Muscle of back (tissue), 3 donors: ENCODE measurements at regions not wholly inside any gene's neighbourhood (a gene's known extent, or its start where the extent isn't known, plus 50 kb on each side); places are given as distances from the start of the nearest gene placed in this dataset.
A peak's percentile ranks its signal among the peaks of the same experiment; 100 is the strongest.
"Not testable (repeated sequence)": the region's sequence is repeated elsewhere in the genome, so short reads cannot be mapped to it uniquely, and the experiment has no call there.

Experiments
- DNase-seq, 3 donors: peaks; one replicate each; pipeline versions ENCODE4 v3.0.0 to v3.0.0-alpha.2; 2013

GRCh38 chr11:92168936-92169335 lies 55.7 kb upstream of the FAT3 start:
- DNase-seq, result no peak

- no peak for DNase-seq
These were observed 57.0 kb upstream of the FAT3 start for GRCh38 chr11:92167571-92167970.

DNA sequence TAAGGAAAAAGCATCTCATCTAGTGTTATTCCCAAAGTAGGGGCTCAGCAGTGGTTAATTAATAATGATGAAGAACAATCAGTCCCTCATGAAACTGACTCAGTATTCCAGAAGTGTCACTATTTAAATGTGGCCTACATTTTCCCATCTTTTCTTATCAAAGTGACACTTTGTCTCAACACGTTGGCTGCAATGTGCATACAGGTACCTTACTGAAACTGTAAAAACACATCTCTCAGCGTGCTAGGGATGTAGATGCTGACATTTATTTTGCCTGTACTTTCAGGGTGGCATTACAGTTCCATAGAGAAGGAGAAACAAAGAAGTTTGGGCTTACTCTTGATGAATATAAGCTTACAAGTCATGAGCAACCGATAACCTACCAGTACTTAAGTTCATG lies 58.3 kb upstream of the FAT3 start:
- no peak for DNase-seq

DNA sequence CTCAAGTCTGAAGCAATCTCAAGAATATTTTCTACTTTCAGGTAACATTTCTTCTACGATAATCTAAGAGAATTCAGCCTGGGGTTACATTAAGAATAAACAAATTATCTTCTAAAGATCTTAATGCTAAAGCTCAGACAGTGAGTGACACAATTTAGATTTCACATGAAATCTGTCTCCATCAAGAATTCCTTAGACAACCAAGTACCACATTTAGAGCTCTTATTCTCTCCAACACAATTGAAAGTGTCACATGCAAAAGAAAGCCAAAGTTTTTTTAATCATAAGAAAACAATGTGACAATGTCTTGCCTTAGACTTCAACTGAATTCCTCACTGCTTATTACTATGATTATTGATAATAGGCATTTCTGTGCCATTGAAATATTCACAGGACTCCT lies 60.7 kb upstream of the FAT3 start:
- no peak for DNase-seq

GRCh38 chr11:92162776-92163175 lies 61.8 kb upstream of the FAT3 start:
- DNase-seq, result no peak

DNA sequence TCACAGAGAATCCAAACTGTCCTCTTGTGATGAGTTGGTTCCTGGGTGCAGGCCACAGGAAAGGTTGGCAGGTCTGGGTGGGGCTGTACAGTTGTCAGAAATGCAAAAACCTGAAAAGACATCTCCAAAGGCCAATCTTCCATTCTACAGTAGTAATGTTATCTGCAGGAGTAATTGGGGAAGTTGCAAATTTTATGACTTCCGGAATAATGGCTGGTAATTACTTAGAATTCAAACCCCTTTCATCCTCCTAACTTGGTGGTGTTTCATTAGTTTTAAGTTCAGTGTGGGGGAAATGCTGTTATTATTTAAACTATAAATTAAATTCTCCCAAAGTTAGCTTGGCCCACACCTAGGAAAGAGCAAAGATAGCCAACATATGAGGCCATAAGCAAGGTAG lies 64.7 kb upstream of the FAT3 start:
- no peak for DNase-seq

DNA sequence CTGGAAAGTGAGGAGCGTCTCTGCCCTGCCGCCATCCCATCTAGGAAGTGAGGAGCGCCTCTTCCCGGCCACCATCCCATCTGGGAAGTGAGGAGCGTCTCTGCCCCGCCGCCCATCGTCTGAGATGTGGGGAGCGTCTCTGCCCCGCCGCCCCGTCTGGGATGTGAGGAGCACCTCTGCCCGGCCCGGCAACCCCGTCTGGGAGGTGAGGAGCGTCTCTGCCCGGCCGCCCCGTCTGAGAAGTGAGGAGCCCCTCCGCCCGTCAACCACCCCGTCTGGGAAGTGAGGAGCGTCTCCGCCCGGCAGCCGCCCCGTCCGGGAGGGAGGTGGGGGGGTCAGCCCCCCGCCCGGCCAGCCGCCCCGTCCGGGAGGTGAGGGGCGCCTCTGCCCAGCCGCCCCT lies 67.2 kb upstream of the FAT3 start:
- not testable (repeated sequence) for DNase-seq

DNA sequence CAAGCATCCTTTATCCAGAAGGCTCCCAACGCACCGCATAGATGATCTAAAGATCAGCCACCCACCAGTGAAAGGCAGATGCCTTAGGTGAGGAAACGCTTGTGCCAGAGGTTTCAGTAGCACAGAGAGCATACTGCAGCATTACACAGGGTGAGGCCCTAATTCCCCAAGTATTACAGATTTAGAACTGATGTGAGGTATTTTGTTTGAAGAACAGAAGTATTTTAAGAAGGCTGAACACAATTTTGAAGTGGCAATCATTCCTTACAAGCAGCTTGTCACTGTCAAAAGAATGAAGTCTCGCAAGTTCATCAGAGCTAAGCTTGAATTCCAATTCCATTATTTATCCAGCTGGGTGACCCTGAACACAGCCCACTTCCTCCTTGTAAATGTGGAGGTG lies 70.0 kb upstream of the FAT3 start:
- DNase-seq, result no peak

GRCh38 chr11:92154110-92154509 lies 70.5 kb upstream of the FAT3 start:
- no peak for DNase-seq

DNA sequence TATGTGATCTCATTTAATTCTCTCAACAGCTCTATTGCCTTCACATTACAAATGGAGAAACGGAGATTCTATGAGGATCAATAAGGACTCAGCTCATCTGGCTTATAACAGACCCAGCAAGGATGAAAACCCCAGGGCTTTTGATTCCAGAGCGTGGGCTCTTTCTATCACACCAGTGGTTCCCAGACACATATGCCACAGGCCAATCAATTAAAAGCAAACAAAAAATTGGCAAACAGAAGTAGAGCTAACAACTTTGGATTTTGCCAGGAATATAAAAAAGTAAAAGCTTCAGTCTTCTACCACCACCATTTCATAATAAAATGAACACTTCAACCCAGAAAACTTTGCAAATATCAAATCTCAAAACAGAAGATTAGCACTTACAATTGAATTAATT lies 71.1 kb upstream of the FAT3 start:
- DNase-seq, result no peak

DNA sequence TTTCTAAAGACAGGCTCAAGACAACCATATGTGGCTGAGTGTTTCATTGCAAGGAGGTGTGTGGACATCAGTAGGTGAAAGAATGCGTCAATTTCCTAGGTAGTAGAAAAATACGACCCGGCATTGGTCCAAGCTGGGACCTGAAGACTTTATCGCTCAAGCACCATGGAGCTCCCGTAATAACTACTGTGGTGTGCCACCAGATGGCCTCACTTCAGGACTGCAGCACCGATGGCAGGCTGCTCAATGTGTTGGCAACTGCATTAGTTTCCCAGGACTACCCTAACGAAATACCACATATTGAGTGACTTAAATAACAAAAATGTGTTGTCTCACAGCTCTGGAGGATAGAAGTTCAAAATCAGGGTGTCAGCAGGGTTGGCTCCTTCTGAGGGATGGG lies 72.4 kb upstream of the FAT3 start:
- DNase-seq, result no peak

DNA sequence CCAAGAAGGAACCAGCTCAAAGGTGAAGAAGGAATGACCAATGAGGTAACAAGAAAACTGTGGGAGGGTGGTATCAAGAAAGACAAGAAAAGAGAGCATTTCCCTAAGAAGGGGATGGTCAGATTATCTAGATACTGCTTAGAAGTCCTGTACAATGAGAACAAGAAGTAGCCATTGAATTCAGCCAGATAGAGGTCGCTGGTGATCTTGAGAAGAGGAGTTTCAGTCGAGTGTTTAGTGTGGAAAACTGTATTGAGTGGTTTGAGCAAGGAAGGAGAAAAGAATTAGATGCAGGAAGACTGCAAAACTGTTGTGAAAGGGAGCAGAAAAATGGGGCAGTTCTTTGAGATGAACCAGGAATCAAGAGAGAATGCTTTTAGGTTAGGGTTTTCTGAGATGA lies 74.6 kb upstream of the FAT3 start:
- DNase-seq, result no peak

DNA sequence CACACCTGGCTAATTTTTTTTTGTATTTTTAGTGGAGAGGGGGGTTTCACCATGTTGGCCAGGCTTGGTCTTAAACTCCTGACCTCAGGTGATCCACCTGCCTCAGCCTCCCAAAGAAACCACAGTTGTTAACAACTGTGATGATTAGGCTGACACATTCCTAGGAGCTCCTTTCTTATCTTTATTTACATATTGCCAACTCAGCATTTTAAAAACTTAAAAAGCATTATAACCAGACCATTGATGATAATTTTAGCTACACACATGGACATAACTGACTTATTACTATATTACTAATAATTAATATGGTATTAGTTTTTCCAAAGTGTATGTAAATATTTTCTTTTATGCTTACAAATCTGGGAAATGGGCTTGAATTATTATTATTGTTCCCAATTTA lies 82.9 kb upstream of the FAT3 start:
- DNase-seq, result no peak

DNA sequence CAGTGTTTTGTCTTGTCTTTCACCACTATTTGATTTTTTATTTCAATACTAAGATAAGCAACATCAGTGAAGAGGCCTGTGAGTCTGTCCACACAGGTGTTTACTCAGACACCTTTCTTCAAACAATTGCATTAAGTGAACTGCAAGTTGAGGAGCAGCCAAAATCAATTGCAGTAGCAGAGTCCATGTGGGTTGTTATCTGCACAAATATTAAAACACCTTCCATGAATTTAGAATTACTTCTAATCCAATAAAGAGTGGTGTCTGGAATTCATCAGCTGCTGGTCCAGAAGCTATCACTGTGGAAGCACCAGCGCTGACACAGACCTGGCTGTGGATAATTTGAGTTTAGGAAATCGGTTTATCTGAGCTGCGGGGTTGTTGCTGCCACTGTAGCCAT lies 83.5 kb upstream of the FAT3 start:
- DNase-seq, result no peak

GRCh38 chr11:92140021-92140420 lies 84.6 kb upstream of the FAT3 start:
- no peak for DNase-seq

DNA sequence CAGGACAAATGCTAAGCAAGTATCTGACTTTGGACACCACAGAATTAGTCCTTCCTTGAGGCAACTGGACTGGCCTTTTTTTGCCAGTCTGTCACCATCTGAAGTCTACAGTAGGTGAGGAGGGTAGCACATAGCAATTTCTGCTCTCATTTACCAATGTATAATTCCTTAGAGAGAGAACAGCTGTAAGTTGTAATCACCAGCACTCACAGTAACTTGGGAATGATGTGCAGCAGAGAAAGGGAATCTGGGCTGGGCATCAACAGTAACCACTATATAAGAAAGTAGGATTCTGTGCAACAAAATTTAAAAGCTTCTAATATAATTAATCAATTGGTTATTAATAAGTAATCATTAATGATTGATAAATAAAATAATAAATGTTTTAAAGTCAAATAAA lies 86.3 kb upstream of the FAT3 start:
- DNase-seq, result no peak

- no peak for DNase-seq
These were observed 86.9 kb upstream of the FAT3 start for GRCh38 chr11:92137747-92138146.

DNA sequence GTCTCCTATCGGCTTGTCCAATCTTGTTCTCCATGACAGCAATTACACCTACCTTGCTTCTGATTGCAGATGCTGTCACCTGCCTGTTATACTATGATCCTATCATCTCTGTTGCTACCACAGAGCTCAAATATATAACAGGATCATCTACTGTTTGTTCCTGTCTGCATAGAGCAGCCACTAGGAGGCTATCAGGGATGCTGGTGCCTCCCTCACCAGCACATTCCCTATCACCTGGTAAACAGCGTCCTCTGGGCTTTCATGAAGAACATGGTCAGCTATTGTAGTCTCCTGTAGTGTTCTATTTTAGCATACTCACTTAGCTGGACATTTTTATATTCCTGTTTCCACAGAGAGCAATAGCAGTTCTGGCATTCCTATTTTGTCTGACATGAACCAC lies 87.8 kb upstream of the FAT3 start:
- DNase-seq, result no peak

DNA sequence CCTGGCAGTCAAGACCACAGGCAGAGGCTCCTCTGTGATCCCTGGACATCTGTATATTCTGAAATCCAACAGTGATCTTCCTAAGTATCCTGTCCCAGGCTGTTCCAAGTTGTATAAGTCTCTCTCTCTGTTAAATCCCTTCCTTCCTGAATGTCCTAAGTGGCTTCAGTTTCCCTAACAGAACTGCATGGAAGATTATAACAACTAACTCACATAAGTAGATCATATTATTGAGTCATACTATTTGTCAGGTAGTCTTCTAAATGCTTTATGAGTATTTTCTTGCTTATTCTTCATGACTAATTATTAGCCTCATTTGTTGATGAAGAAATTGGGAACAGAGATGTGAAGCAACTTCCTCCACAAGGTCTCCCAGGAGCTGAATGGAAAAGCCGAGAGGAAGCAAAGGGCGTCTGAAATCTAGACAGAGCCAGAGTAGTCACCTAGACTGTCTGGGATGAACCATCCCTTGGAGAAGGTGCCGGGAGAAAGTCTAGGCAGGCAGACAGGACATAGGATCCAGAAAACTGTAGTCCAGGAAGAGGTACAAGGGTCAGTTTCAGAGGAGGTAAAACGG lies 93.2 kb upstream of the FAT3 start:
- peak in 2 of 3 donors; percentile 10 to 53 for DNase-seq

- peak; percentile 19 to 54 (median 31) for DNase-seq
These were observed 94.2 kb upstream of the FAT3 start for GRCh38 chr11:92130421-92130831.

- no peak for DNase-seq
These were observed 94.8 kb upstream of the FAT3 start for GRCh38 chr11:92129811-92130210.

DNA sequence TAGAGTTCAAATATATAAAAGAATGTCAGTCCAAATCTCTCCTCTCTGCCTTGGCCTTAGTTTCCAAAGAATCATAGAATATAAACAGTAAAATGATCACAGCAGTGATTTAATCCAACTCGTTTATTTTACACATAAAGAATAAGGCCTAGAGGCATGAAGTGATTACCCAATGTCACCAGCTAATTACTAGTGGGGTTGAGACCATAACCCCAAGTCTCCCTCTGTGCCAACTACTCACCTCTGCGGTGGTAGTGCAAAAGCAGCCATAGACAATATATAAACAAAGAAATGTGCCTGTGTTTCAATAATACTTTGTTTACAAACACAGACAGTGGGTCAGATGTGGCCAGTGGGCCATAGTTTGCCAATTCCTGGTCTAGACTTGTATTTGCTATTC lies 96.6 kb upstream of the FAT3 start:
- DNase-seq, result no peak

DNA sequence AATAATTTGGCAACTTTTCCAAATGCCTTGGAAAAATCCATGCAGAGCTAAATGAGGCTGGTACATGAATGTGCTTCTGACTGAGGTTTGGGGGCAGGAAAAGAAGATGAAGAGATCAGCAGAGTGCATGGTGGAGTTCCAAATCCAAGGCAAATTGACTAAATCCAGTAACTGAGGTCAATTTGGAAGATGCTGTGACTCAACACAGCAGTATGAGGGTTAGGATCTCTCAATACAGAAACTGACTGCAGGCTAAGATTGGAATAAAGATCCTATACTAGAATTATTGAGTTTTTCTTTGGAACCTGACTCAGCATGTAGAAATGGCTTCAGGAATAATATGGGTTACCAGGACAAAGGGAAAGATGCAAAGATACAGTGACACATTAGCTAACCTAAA lies 99.3 kb upstream of the FAT3 start:
- DNase-seq, result no peak

- DNase-seq, result peak in 1 of 3 donors; percentile 75
These were observed 101.1 kb upstream of the FAT3 start for GRCh38 chr11:92123540-92123939.

DNA sequence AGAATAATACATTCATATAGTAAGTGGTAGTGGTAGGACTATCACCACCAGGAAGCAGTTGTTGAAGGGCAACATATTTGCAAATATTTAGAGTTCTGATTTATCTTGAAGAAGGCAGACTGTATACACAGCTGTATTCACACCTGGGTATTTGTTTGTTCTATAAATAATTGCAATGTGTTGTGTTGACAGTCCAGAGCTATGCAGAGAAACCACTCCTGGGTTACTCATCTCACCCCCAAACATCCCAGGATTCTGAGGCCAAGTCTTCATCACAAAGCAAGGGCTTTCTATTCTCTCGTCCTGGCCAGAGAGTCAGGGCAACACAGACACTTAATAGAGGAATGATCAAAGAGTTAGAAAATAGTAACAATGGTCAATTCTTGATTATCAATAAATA lies 102.1 kb upstream of the FAT3 start:
- no peak for DNase-seq
